HG03025 (cell line): ENCODE measurements at regions not wholly inside any gene's neighbourhood (a gene's known extent, or its start where the extent isn't known, plus 50 kb on each side); places are given as distances from the start of the nearest gene placed in this dataset.

Source experiments
- ATAC-seq: cut with Tn5 transposase; IDR thresholded peaks from one replicate; pipeline ENCODE4 v1.9.1; 2021; ENCODE audit warnings: mild to moderate bottlenecking, moderate library complexity; ENCODE audit not compliant: unreplicated experiment, low FRiP score

GRCh38 chr2:15718103-15718943 lies 126.7 kb downstream of the DDX1 start:
- no peak for ATAC-seq

GRCh38 chr2:15718944-15719323 lies 127.3 kb downstream of the DDX1 start:
- no peak for ATAC-seq

GRCh38 chr2:15719566-15720313 lies 128.1 kb downstream of the DDX1 start:
- ATAC-seq: no peak

- no peak for ATAC-seq
These were observed 129.1 kb downstream of the DDX1 start for GRCh38 chr2:15720561-15721307.

- no peak for ATAC-seq
These were observed 129.9 kb downstream of the DDX1 start for GRCh38 chr2:15721411-15722067.

GRCh38 chr2:15722980-15723379 lies 131.3 kb downstream of the DDX1 start:
- ATAC-seq: no peak

GRCh38 chr2:15724235-15724634 lies 132.6 kb downstream of the DDX1 start:
- no peak for ATAC-seq

- no peak for ATAC-seq
These were observed 133.6 kb downstream of the DDX1 start for GRCh38 chr2:15725101-15725781.

- no peak for ATAC-seq
These were observed 134.1 kb downstream of the DDX1 start for GRCh38 chr2:15725782-15726112.

GRCh38 chr2:15726321-15727057 lies 134.8 kb downstream of the DDX1 start:
- no peak for ATAC-seq

- no peak for ATAC-seq
These were observed 136.0 kb downstream of the DDX1 start for GRCh38 chr2:15727396-15728244.

GRCh38 chr2:15728245-15728938 lies 136.7 kb downstream of the DDX1 start:
- no peak for ATAC-seq

- no peak for ATAC-seq
These were observed 137.3 kb downstream of the DDX1 start for GRCh38 chr2:15729001-15729400.

GRCh38 chr2:15729709-15730544 lies 138.3 kb downstream of the DDX1 start:
- ATAC-seq: no peak

- no peak for ATAC-seq
These were observed 139.0 kb downstream of the DDX1 start for GRCh38 chr2:15730545-15731212.

- no peak for ATAC-seq
These were observed 139.7 kb downstream of the DDX1 start for GRCh38 chr2:15731213-15731888.
